Pancreas (tissue), 10 donors: ENCODE measurements at regions not wholly inside any gene's neighbourhood (a gene's known extent, or its start where the extent isn't known, plus 50 kb on each side); places are given as distances from the start of the nearest gene placed in this dataset.

Experiments used
- ATAC-seq, 4 donors: fragments of 200-7000 bp; cut with Tn5 transposase; one replicate each; pipeline versions ENCODE4 v1.8.0 to v1.9.1; 2020; ENCODE audit warnings: mild to moderate bottlenecking in 4 of 4, moderate library complexity in 4 of 4
- DNase-seq, 6 donors: peaks; one replicate each; pipeline ENCODE4 v3.0.0-alpha.2; 2020
- FAIRE-seq: peaks from 2 replicates; lab custom pipeline; 2012; peaks lifted over from hg19 to GRCh38; lab: Jason Lieb, UNC
- H3K27ac ChIP-seq, 4 donors: fragments of 200-600 bp; sonication (generic); 1 replicate in 3 of 4; 2 replicates in 1 of 4; pipeline versions ENCODE4 v1.5.0 to v1.8.0; 2020
- H3K27me3 ChIP-seq, 4 donors: fragments of 200-600 bp; one replicate each; pipeline ENCODE4 v1.8.0; 2021
- H3K36me3 ChIP-seq, 3 donors: fragments of 200-600 bp; sonication (generic) in 1 of 3; one replicate each; pipeline versions ENCODE4 v1.5.0 to v1.8.0; 2020 to 2021
- H3K4me1 ChIP-seq, 3 donors: fragments of 200-600 bp; one replicate each; pipeline ENCODE4 v1.8.0; 2021
- H3K4me3 ChIP-seq, 4 donors: fragments of 200-600 bp; sonication (generic) in 2 of 4; one replicate each; pipeline versions ENCODE4 v1.5.0 to v1.8.0; 2020 to 2021
- H3K9me3 ChIP-seq, 4 donors: fragments of 200-600 bp; one replicate each; pipeline ENCODE4 v1.8.0; 2021
- CTCF ChIP-seq, 4 donors: fragments of 200-600 bp; sonication (generic) in 3 of 4; IDR thresholded peaks; one replicate each; pipeline versions ENCODE4 v1.5.0 to v1.8.0; 2021; ENCODE audit warnings: antibody characterized with exemption in 4 of 4
- WGBS, 2 donors: extraction: QIAGEN DNeasy Blood & Tissue Kit; methylation state at CpG; one replicate each; pipeline ENCODE4 v1.1.7; 2013; 5-methylcytosine and 5-hydroxymethylcytosine counted together
- intact Hi-C, 3 donors: fragments of 100-400 bp; cut with DNase I; formaldehyde crosslinking; loops; one replicate each; pipeline versions ENCODE4 v1.11.1 to v1.14.2; 2022
- donor health status: healthy with polysubstance abuse.
- donor health status: DM: no; HTN: no; CAD: no; lungs with moderate emphysema.
- donor health status: DM: no; HTN: no; CAD: no.
- donor health status: control.
- donor health status: control.
- donor health status: Bipolar disorder and iron deficiency.
- donor health status: DM: yes; HTN: yes; CAD: no.
- donor health status: DM: no; HTN: no; CAD: no.
- donor health status: DM: no; HTN: no; CAD: no.
- donor health status: DM: yes; HTN: yes; CAD: no.

- 55 to 64% methylated on average over 3 of the region's 3 CpGs for WGBS, 2 donors
- Histone ChIP-seq H3K9me3 (no peaks in the 10 kb centered on the region), H3K4me1 (no peaks in the 10 kb centered on the region), H3K4me3 (no peak overlapping the region), H3K36me3 (no peaks in the 10 kb centered on the region), H3K27me3 (no peaks in the 10 kb centered on the region), H3K27ac (no peak overlapping the region)
- intact Hi-C loops: no loop called here
- no peak for ATAC-seq
- TF ChIP-seq CTCF (IDR thresholded peaks at IDR 0.05): no peak
- no peak for FAIRE-seq
- DNase-seq: no peak
Observed at GRCh38 chr12:65664715-65665250, 159.5 kb upstream of the HMGA2 start.

GRCh38 chr12:65665817-65666216, 158.5 kb upstream of the HMGA2 start:
- no peak for FAIRE-seq

GRCh38 chr12:65666876-65667275, 157.4 kb upstream of the HMGA2 start:
- H3K36me3 ChIP-seq: no peaks in the 10 kb centered on the region
- DNase-seq: no peak
- no peak for TF ChIP-seq CTCF (IDR thresholded peaks at IDR 0.05)
- no peaks in the 10 kb centered on the region for H3K4me1 ChIP-seq
- H3K27ac ChIP-seq: no peak overlapping the region
- no peaks in the 10 kb centered on the region for H3K27me3 ChIP-seq
- no peak overlapping the region for H3K4me3 ChIP-seq
- FAIRE-seq: no peak
- H3K9me3 ChIP-seq: no peaks in the 10 kb centered on the region
- intact Hi-C loops: no loop called here
- 53 to 61% methylated on average over 2 of the region's 2 CpGs for WGBS, 2 donors
- no peak for ATAC-seq

More at GRCh38 chr12:65665817-65666216, 158.5 kb upstream of the HMGA2 start:
- H3K9me3 ChIP-seq: no peaks in the 10 kb centered on the region
- DNase-seq (no peak), ATAC-seq (no peak)
- no peaks in the 10 kb centered on the region for H3K36me3 ChIP-seq
- H3K4me3 ChIP-seq: no peak overlapping the region
- no peaks in the 10 kb centered on the region for H3K27me3 ChIP-seq
- WGBS, 2 donors: 75 to 92% methylated on average over 2 of the region's 2 CpGs
- TF ChIP-seq CTCF (IDR thresholded peaks at IDR 0.05): no peak
- H3K4me1 ChIP-seq: no peaks in the 10 kb centered on the region
- H3K27ac ChIP-seq: no peak overlapping the region
- intact Hi-C loops: no loop called here

- 44 to 52% methylated on average over 9 of the region's 9 CpGs for WGBS, 2 donors
- ATAC-seq: no peak
- no peak overlapping the region for H3K4me3 ChIP-seq
- no peaks in the 10 kb centered on the region for H3K4me1 ChIP-seq
- intact Hi-C loops: no loop called here
- no peak for TF ChIP-seq CTCF (IDR thresholded peaks at IDR 0.05)
- H3K9me3 ChIP-seq: no peaks in the 10 kb centered on the region
- no peak for FAIRE-seq
- no peaks in the 10 kb centered on the region for H3K36me3 ChIP-seq
- DNase-seq: no peak
- no peak overlapping the region for H3K27ac ChIP-seq
- no peaks in the 10 kb centered on the region for H3K27me3 ChIP-seq
Observed at GRCh38 chr12:65667932-65668331, 156.4 kb upstream of the HMGA2 start.

GRCh38 chr12:65668981-65669695, 155.1 kb upstream of the HMGA2 start:
- ATAC-seq: no peak
- Histone ChIP-seq H3K36me3 (no peaks in the 10 kb centered on the region), H3K27ac (no peak overlapping the region), H3K4me3 (no peak overlapping the region), H3K4me1 (no peaks in the 10 kb centered on the region), H3K9me3 (no peaks in the 10 kb centered on the region), H3K27me3 (no peaks in the 10 kb centered on the region)
- 78 to 89% methylated on average over 5 of the region's 5 CpGs for WGBS, 2 donors
- intact Hi-C loops: no loop called here
- FAIRE-seq: no peak
- TF ChIP-seq CTCF (IDR thresholded peaks at IDR 0.05): no peak
- DNase-seq: no peak
